Activated CD4-positive, alpha-beta T cell treated with anti-CD3 and anti-CD28 coated beads for 4 hours (primary cell): ENCODE measurements at regions not wholly inside any gene's neighbourhood (a gene's known extent, or its start where the extent isn't known, plus 50 kb on each side); places are given as distances from the start of the nearest gene placed in this dataset.
"Not testable (repeated sequence)": the region's sequence is repeated elsewhere in the genome, so short reads cannot be mapped to it uniquely, and the experiment has no call there.

Experiments
- DNase-seq, 2 donors: peaks; one replicate each; pipeline ENCODE4 v3.0.0-alpha.2; 2020

- DNase-seq: no peak
Observed at GRCh38 chr5:99543841-99544240, 615.0 kb upstream of the CHD1 start.

- not testable (repeated sequence) for DNase-seq
Observed at GRCh38 chr5:99534241-99534640, 605.4 kb upstream of the CHD1 start.

- DNase-seq: not testable (repeated sequence)
Observed at GRCh38 chr5:99521666-99522065, 592.9 kb upstream of the CHD1 start.

GRCh38 chr5:99515864-99516490 is 587.2 kb upstream of the CHD1 start:
- DNase-seq: not testable (repeated sequence)

- not testable (repeated sequence) for DNase-seq
Observed at GRCh38 chr5:99510237-99510866, 581.5 kb upstream of the CHD1 start.

- DNase-seq: not testable (repeated sequence)
Observed at GRCh38 chr5:99509064-99509463, 580.3 kb upstream of the CHD1 start.

- DNase-seq: not testable (repeated sequence)
Observed at GRCh38 chr5:99495456-99495855, 566.6 kb upstream of the CHD1 start.

- not testable (repeated sequence) for DNase-seq
Observed at GRCh38 chr5:99478450-99478849, 549.6 kb upstream of the CHD1 start.

- not testable (repeated sequence) for DNase-seq
Observed at GRCh38 chr5:99473328-99473727, 544.5 kb upstream of the CHD1 start.

- not testable (repeated sequence) for DNase-seq
Observed at GRCh38 chr5:99471726-99472125, 542.9 kb upstream of the CHD1 start.

GRCh38 chr5:99471178-99471577 is 542.4 kb upstream of the CHD1 start:
- not testable (repeated sequence) for DNase-seq

- not testable (repeated sequence) for DNase-seq
Observed at GRCh38 chr5:99470636-99471035, 541.8 kb upstream of the CHD1 start.

GRCh38 chr5:99460701-99461100 is 531.9 kb upstream of the CHD1 start:
- no peak for DNase-seq

GRCh38 chr5:99453196-99453595 is 524.4 kb upstream of the CHD1 start:
- no peak for DNase-seq

- DNase-seq: no peak
Observed at GRCh38 chr5:99449786-99450185, 521.0 kb upstream of the CHD1 start.

- no peak for DNase-seq
Observed at GRCh38 chr5:99445805-99446204, 517.0 kb upstream of the CHD1 start.

- DNase-seq: no peak
Observed at GRCh38 chr5:99441235-99441634, 512.4 kb upstream of the CHD1 start.

GRCh38 chr5:99438619-99439018 is 509.8 kb upstream of the CHD1 start:
- DNase-seq: no peak

- DNase-seq: no peak
Observed at GRCh38 chr5:99437986-99438385, 509.2 kb upstream of the CHD1 start.

- DNase-seq: not testable (repeated sequence)
Observed at GRCh38 chr5:99423396-99423795, 494.6 kb upstream of the CHD1 start.

- not testable (repeated sequence) for DNase-seq
Observed at GRCh38 chr5:99418640-99419039, 489.8 kb upstream of the CHD1 start.

- not testable (repeated sequence) for DNase-seq
Observed at GRCh38 chr5:99410386-99410785, 481.6 kb upstream of the CHD1 start.

GRCh38 chr5:99404764-99405302 is 476.0 kb upstream of the CHD1 start:
- not testable (repeated sequence) for DNase-seq

- not testable (repeated sequence) for DNase-seq
Observed at GRCh38 chr5:99400571-99400970, 471.8 kb upstream of the CHD1 start.
